ENCODE measurements at regions not wholly inside any gene's neighbourhood (a gene's known extent, or its start where the extent isn't known, plus 50 kb on each side); places are given as distances from the start of the nearest gene placed in this dataset.

DNA sequence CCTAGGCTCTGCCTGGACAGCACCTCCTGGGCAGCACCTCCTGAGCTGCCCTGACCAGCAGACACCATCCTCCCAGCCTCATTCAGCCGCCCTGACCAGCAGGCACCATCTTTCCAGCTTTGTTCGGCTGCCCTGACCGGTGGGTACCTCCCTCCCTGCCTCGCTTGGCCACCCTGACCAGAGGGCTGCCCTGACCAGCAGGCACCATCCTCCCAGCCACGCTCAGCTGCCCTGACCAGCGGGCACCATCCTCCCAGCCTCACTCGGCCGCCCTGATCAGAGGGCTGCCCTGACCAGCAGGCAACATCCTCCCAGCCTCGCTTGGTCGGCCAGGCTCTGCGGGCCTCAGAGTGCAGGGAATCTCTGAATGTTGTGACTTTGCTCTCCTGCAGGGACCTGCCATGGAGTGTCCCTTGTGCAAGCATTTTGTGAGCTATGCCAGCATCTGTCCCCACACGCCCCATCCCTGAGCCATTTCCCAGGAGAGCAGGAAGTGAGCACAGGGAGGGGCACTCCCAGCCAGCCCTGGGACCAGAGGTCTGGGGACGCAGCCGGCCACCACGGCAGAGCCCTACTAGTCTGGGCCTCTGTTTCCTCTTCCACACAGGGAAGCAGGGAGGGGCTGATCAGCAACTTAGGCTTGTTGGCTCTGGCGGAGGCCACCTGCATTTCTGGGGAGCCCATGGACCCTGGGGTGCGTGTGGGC lies 265.5 kb downstream of the SEC23A start:
- no peaks in the 10 kb centered on the region for H3K27me3 ChIP-seq (ENCODE audit: insufficient read depth, low read length)
- H3K4me3 ChIP-seq (replicated peaks in 1 of 2; ENCODE audit: low read depth in 1 of 2, low read length in 2 of 2), result no peak overlapping the region
- H3K9me2 ChIP-seq (ENCODE audit: insufficient read depth), result no peaks in the 10 kb centered on the region
- intact Hi-C loops (cut with micrococcal nuclease), result no loop called here
- no peak overlapping the region for H3K9ac ChIP-seq (ENCODE audit: low read length)
- no peak overlapping the region for H3K4me2 ChIP-seq (ENCODE audit: low read length)
- ATAC-seq (0 out of 2 replicates have a peak, but pooled peaks have one; percentile 20), DNase-seq (ENCODE audit: low read depth, low spot score) (no peak)
- POLR2A ChIA-PET, result no interaction called here
- RAD21 ChIA-PET (ENCODE audit: low non-redundant PET in 1 of 2, low total read pairs in 2 of 2, uncharacterized antibody in 2 of 2, unreplicated experiment in 2 of 2), result no interaction called here
- no TSS peak for BruUV-seq (replicated peaks)
- no peaks in the 10 kb centered on the region for H3K36me3 ChIP-seq (ENCODE audit: control insufficient read depth in 1 of 2, insufficient read depth in 2 of 2, low read length in 2 of 2)
- CTCF ChIA-PET, result no interaction called here
- H3K79me2 ChIP-seq (ENCODE audit: insufficient read depth, low read length), result no peaks in the 10 kb centered on the region
- no peak overlapping the region for H3K27ac ChIP-seq (ENCODE audit: low read depth, low read length)
- no peak overlapping the region for H2AFZ ChIP-seq (ENCODE audit: low read depth, low read length, poor library complexity, severe bottlenecking)
- TF ChIP-seq SRF (IDR thresholded peaks at IDR 0.05; ENCODE audit: low read depth) (no peak), SIN3A (IDR thresholded peaks at IDR 0.05; ENCODE audit: low read depth) (no peak), JUND (IDR thresholded peaks at IDR 0.05) (no peak), ELF1 (IDR thresholded peaks at IDR 0.05; ENCODE audit: borderline replicate concordance, low read depth) (no peak), CTCF (IDR thresholded peaks at IDR 0.05 in 2 of 3, conservative IDR thresholded peaks at IDR 0.05 in 1 of 3; ENCODE audit: borderline replicate concordance in 1 of 3, insufficient read depth in 1 of 3, low read depth in 2 of 3, low read length in 2 of 3) (no peak), POLR2AphosphoS5 (IDR thresholded peaks at IDR 0.05; ENCODE audit: low read depth, low read length) (no peak), CEBPB (IDR thresholded peaks at IDR 0.05; ENCODE audit: low read depth) (no peak), EZH2phosphoT487 (IDR thresholded peaks at IDR 0.05; ENCODE audit: borderline replicate concordance) (no peak), ATF3 (IDR thresholded peaks at IDR 0.05) (no peak), TCF7L2 (IDR thresholded peaks at IDR 0.05; ENCODE audit: borderline replicate concordance, extremely low read depth, insufficient read depth, insufficient read length) (no peak)
- TF ChIP-seq, protein P1, sequence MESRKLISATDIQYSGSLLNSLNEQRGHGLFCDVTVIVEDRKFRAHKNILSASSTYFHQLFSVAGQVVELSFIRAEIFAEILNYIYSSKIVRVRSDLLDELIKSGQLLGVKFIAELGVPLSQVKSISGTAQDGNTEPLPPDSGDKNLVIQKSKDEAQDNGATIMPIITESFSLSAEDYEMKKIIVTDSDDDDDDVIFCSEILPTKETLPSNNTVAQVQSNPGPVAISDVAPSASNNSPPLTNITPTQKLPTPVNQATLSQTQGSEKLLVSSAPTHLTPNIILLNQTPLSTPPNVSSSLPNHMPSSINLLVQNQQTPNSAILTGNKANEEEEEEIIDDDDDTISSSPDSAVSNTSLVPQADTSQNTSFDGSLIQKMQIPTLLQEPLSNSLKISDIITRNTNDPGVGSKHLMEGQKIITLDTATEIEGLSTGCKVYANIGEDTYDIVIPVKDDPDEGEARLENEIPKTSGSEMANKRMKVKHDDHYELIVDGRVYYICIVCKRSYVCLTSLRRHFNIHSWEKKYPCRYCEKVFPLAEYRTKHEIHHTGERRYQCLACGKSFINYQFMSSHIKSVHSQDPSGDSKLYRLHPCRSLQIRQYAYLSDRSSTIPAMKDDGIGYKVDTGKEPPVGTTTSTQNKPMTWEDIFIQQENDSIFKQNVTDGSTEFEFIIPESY (IDR thresholded peaks at IDR 0.05; ENCODE audit: extremely low read depth, insufficient replicate concordance, low read length), result no peak
- TF ChIP-seq, protein P2, sequence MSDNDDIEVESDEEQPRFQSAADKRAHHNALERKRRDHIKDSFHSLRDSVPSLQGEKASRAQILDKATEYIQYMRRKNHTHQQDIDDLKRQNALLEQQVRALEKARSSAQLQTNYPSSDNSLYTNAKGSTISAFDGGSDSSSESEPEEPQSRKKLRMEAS (IDR thresholded peaks at IDR 0.05), result no peak
- H3K4me1 ChIP-seq (ENCODE audit: control insufficient read depth in 1 of 2, insufficient read depth in 2 of 2, low read length in 2 of 2), result no peaks in the 10 kb centered on the region
- H4K20me1 ChIP-seq (ENCODE audit: insufficient read depth), result no peaks in the 10 kb centered on the region
- no peaks in the 10 kb centered on the region for H3K9me3 ChIP-seq (ENCODE audit: control insufficient read depth in 1 of 2, insufficient read depth in 1 of 2, low read depth in 1 of 2, low read length in 2 of 2)

Data from HCT116 (cell line).